ENCODE measurements at regions not wholly inside any gene's neighbourhood (a gene's known extent, or its start where the extent isn't known, plus 50 kb on each side); places are given as distances from the start of the nearest gene placed in this dataset.

DNA sequence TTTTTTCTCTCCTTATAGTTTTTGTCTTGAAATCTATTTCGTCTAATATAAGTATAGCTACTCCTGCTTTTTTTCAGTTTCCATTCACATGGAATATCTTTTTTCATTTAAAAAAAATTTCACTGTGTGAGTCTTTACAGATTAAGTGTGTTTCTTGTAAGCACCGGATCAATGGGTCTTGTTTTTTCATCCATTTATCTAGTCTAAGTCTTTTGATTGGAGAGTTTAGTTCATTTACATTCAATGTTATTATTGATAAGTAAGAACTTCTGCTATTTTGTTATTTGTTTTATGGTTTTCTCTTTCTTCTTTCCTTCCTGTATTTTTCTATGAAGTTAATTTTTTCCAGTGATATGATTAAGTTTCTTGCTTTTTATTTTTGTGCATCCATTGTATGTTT lies 216.7 kb upstream of the CNTNAP2 start:
- TF ChIP-seq CTCF (conservative IDR thresholded peaks at IDR 0.05; ENCODE audit: low read length) (no peak), EZH2phosphoT487 (IDR thresholded peaks at IDR 0.05; ENCODE audit: borderline replicate concordance, low read depth, low read length) (no peak)

All from OCI-LY7 (cell line).